ENCODE measurements at regions not wholly inside any gene's neighbourhood (a gene's known extent, or its start where the extent isn't known, plus 50 kb on each side); places are given as distances from the start of the nearest gene placed in this dataset.

DNA sequence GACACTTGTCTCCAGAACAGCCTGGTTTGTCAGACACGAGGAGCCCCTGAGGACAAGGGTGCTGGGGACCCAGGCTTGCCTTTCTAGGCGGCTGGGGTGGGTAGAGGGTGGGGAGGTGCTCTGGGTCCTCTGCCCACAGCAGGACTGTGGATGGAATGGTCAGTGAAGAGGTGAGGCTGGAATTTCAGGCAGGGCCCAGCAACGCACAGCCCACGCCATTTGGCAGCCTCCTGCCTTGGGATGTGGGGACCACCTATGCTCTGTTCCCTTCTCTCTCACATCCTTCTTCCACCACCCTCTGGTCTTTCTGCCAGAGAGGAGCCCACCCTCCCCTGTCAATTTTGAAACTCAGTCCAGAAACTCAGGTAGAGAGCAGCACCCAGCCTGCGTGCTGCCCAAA is 103.2 kb downstream of the CXCL12 start:
- no peak for TF ChIP-seq POLR2A (IDR thresholded peaks at IDR 0.05)
- TF ChIP-seq, protein P1, sequence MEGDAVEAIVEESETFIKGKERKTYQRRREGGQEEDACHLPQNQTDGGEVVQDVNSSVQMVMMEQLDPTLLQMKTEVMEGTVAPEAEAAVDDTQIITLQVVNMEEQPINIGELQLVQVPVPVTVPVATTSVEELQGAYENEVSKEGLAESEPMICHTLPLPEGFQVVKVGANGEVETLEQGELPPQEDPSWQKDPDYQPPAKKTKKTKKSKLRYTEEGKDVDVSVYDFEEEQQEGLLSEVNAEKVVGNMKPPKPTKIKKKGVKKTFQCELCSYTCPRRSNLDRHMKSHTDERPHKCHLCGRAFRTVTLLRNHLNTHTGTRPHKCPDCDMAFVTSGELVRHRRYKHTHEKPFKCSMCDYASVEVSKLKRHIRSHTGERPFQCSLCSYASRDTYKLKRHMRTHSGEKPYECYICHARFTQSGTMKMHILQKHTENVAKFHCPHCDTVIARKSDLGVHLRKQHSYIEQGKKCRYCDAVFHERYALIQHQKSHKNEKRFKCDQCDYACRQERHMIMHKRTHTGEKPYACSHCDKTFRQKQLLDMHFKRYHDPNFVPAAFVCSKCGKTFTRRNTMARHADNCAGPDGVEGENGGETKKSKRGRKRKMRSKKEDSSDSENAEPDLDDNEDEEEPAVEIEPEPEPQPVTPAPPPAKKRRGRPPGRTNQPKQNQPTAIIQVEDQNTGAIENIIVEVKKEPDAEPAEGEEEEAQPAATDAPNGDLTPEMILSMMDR (IDR thresholded peaks at IDR 0.05) = no peak
